PC-9 (cell line): ENCODE measurements at regions not wholly inside any gene's neighbourhood (a gene's known extent, or its start where the extent isn't known, plus 50 kb on each side); places are given as distances from the start of the nearest gene placed in this dataset.

Source experiments
- EZH2 ChIP-seq: fragments of 200-600 bp; sonication (generic); IDR thresholded peaks from 2 replicates; pipeline ENCODE4 v1.8.0; 2017; ENCODE audit warnings: antibody characterized with exemption, low read depth
- TF ChIP-seq, protein P1 (sequence below): fragments of 200-600 bp; sonication (generic); conservative IDR thresholded peaks from 2 replicates; pipeline ENCODE4 v1.6.1; 2017; ENCODE audit warnings: mixed run types, antibody characterized with exemption, mild to moderate bottlenecking, moderate library complexity

GRCh38 chr3:130609166-130609979, 92.4 kb downstream of the COL6A6 start:
- TF ChIP-seq, protein P1, sequence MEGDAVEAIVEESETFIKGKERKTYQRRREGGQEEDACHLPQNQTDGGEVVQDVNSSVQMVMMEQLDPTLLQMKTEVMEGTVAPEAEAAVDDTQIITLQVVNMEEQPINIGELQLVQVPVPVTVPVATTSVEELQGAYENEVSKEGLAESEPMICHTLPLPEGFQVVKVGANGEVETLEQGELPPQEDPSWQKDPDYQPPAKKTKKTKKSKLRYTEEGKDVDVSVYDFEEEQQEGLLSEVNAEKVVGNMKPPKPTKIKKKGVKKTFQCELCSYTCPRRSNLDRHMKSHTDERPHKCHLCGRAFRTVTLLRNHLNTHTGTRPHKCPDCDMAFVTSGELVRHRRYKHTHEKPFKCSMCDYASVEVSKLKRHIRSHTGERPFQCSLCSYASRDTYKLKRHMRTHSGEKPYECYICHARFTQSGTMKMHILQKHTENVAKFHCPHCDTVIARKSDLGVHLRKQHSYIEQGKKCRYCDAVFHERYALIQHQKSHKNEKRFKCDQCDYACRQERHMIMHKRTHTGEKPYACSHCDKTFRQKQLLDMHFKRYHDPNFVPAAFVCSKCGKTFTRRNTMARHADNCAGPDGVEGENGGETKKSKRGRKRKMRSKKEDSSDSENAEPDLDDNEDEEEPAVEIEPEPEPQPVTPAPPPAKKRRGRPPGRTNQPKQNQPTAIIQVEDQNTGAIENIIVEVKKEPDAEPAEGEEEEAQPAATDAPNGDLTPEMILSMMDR: no peak
- no peak for TF ChIP-seq EZH2
